Esophagus squamous epithelium (tissue), 4 donors: ENCODE measurements at regions not wholly inside any gene's neighbourhood (a gene's known extent, or its start where the extent isn't known, plus 50 kb on each side); places are given as distances from the start of the nearest gene placed in this dataset.

ENCODE experiments used
- CTCF ChIP-seq, 6 experiments: fragments of 450-650 bp in 4 of 6; fragments of 200-600 bp in 2 of 6; sonication (generic) in 2 of 6; IDR thresholded peaks; one replicate each; pipeline ENCODE4 v1.5.1; 2016 to 2019; ENCODE audit warnings: antibody characterized with exemption in 6 of 6, mild to moderate bottlenecking in 4 of 6, moderate library complexity in 4 of 6
- POLR2A ChIP-seq, 4 donors: fragments of 450-650 bp; IDR thresholded peaks; one replicate each; pipeline ENCODE4 v1.6.1; 2017; ENCODE audit warnings: antibody characterized with exemption in 4 of 4, mild to moderate bottlenecking in 4 of 4, moderate library complexity in 3 of 4

GRCh38 chr12:69099201-69099837 lies 140.1 kb upstream of the CPSF6 start:
- TF ChIP-seq POLR2A (IDR thresholded peaks at IDR 0.05) (no peak), CTCF (IDR thresholded peaks at IDR 0.05) (no peak)
